ENCODE measurements at regions not wholly inside any gene's neighbourhood (a gene's known extent, or its start where the extent isn't known, plus 50 kb on each side); places are given as distances from the start of the nearest gene placed in this dataset.
A peak's percentile ranks its signal among the peaks of the same experiment; 100 is the strongest.

DNA sequence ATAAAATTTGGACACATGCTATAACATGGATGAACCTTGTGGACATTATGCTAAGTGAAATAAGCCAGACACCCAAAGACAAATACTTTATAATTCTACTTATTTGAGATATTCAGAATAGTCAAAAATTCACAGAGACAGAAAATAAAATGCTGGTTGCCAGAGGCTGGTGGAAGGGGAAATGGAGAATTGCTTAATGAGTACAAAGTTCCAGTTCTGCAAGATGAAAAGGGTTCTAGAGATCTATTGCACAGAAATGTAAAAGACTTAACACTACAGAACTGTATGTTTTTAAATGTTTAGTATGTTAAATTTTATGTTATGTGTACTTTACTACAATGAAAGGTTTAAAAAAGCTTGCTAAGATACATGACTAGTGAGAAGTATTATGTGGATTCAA, 344.8 kb downstream of the CNTN3 start:
- Histone ChIP-seq H3K36me3 (no peaks in the 10 kb centered on the region), H3K27ac (no peak overlapping the region), H3K4me3 (no peak overlapping the region), H3K9me3 (no peaks in the 10 kb centered on the region), H3K4me1 (no peaks in the 10 kb centered on the region), H3K27me3 (no peaks in the 10 kb centered on the region)
- DNase-seq, result no peak
- TF ChIP-seq, protein P1, sequence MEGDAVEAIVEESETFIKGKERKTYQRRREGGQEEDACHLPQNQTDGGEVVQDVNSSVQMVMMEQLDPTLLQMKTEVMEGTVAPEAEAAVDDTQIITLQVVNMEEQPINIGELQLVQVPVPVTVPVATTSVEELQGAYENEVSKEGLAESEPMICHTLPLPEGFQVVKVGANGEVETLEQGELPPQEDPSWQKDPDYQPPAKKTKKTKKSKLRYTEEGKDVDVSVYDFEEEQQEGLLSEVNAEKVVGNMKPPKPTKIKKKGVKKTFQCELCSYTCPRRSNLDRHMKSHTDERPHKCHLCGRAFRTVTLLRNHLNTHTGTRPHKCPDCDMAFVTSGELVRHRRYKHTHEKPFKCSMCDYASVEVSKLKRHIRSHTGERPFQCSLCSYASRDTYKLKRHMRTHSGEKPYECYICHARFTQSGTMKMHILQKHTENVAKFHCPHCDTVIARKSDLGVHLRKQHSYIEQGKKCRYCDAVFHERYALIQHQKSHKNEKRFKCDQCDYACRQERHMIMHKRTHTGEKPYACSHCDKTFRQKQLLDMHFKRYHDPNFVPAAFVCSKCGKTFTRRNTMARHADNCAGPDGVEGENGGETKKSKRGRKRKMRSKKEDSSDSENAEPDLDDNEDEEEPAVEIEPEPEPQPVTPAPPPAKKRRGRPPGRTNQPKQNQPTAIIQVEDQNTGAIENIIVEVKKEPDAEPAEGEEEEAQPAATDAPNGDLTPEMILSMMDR (IDR thresholded peaks at IDR 0.05), result no peak
- TF ChIP-seq POLR2A (IDR thresholded peaks at IDR 0.05), result no peak
- intact Hi-C loops (cut with DNase I), result no loop called here

GRCh38 chr3:74268753-74269152, 345.7 kb downstream of the CNTN3 start:
- intact Hi-C loops (cut with DNase I), result no loop called here
- Histone ChIP-seq H3K27ac (no peak overlapping the region), H3K36me3 (no peaks in the 10 kb centered on the region), H3K4me3 (no peak overlapping the region), H3K27me3 (no peaks in the 10 kb centered on the region), H3K4me1 (no peaks in the 10 kb centered on the region), H3K9me3 (no peaks in the 10 kb centered on the region)
- 32 to 51% methylated on average over 2 of the region's 2 CpGs for WGBS, 2 donors
- TF ChIP-seq, protein P1 (IDR thresholded peaks at IDR 0.05), result no peak
- TF ChIP-seq POLR2A (IDR thresholded peaks at IDR 0.05), result no peak
- DNase-seq, result no peak

DNA sequence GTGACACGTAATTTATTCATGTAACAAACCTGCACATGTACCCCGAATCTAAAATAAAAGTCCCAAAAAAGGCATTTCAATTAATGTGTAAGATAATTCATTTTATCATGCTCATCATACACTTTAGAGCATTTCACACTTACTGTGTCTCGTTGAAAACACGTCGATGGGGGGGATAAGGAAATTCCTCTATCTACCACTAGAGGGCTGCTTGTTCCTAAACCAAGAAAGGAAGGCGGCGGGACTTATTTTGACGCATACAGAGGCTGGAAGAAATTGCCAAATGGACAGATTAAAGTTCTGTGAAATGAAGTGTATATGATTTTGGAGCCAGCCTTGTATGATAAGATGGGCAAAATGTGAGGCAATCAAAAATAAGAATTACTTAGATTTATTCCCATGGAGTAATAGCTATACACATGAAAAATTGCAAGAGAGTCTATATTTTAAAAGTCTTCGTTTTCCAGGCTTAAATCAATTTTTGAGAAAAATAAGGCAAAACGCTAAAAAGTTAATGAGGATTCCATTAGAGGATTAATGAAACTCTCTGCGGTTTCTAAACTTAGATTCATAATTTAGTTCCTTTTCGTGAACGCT, 346.8 kb downstream of the CNTN3 start:
- TF ChIP-seq POLR2A (IDR thresholded peaks at IDR 0.05), result no peak
- TF ChIP-seq, protein P1 (IDR thresholded peaks at IDR 0.05), result peak in 4 of 6 experiments; percentile 30 to 54 (median 46)
- DNase-seq, result no peak
- Histone ChIP-seq H3K36me3 (no peaks in the 10 kb centered on the region), H3K27me3 (no peaks in the 10 kb centered on the region), H3K4me1 (no peaks in the 10 kb centered on the region), H3K4me3 (no peak overlapping the region), H3K9me3 (no peaks in the 10 kb centered on the region), H3K27ac (no peak overlapping the region)
- WGBS, 2 donors, result 46 to 53% methylated on average over 13 of the region's 13 CpGs
- intact Hi-C loops (cut with DNase I), result no loop called here

GRCh38 chr3:74267131-74267530, 347.3 kb downstream of the CNTN3 start:
- intact Hi-C loops (cut with DNase I), result no loop called here
- DNase-seq, result no peak
- 61 to 70% methylated on average over 5 of the region's 5 CpGs for WGBS, 2 donors

GRCh38 chr3:74265069-74265468, 349.4 kb downstream of the CNTN3 start:
- Histone ChIP-seq H3K9me3 (no peaks in the 10 kb centered on the region), H3K27ac (no peak overlapping the region), H3K4me3 (no peak overlapping the region), H3K4me1 (no peaks in the 10 kb centered on the region), H3K36me3 (no peaks in the 10 kb centered on the region), H3K27me3 (no peaks in the 10 kb centered on the region)
- intact Hi-C loops (cut with DNase I), result no loop called here
- TF ChIP-seq POLR2A (IDR thresholded peaks at IDR 0.05), result no peak
- TF ChIP-seq, protein P1 (IDR thresholded peaks at IDR 0.05), result no peak
- 19 to 45% methylated on average over 1 of the region's 1 CpG for WGBS, 2 donors
- no peak for DNase-seq

More at GRCh38 chr3:74267131-74267530, 347.3 kb downstream of the CNTN3 start:
- H3K27ac ChIP-seq, result no peak overlapping the region
- H3K4me3 ChIP-seq, result no peak overlapping the region
- TF ChIP-seq, protein P1 (IDR thresholded peaks at IDR 0.05), result no peak
- no peak for TF ChIP-seq POLR2A (IDR thresholded peaks at IDR 0.05)
- no peaks in the 10 kb centered on the region for H3K4me1 ChIP-seq
- H3K9me3 ChIP-seq, result no peaks in the 10 kb centered on the region
- H3K36me3 ChIP-seq, result no peaks in the 10 kb centered on the region
- H3K27me3 ChIP-seq, result no peaks in the 10 kb centered on the region

All from esophagus squamous epithelium (tissue), 5 donors.